Kidney epithelial cell (primary cell): ENCODE measurements at regions not wholly inside any gene's neighbourhood (a gene's known extent, or its start where the extent isn't known, plus 50 kb on each side); places are given as distances from the start of the nearest gene placed in this dataset.

Experiments used
- DNase-seq: peaks from one replicate; pipeline ENCODE4 v3.0.0-alpha.2; 2010; ENCODE audit warnings: low read depth
- H3K27me3 ChIP-seq: 2 replicates; pipeline ENCODE4 v1.6.0; 2011; ENCODE audit warnings: low read length; ENCODE audit not compliant: control insufficient read depth, insufficient read depth
- H3K36me3 ChIP-seq: 2 replicates; pipeline ENCODE4 v1.5.1; 2011; ENCODE audit warnings: low read length; ENCODE audit not compliant: control insufficient read depth, insufficient read depth
- H3K4me3 ChIP-seq: 2 replicates; pipeline ENCODE4 v1.5.1; 2011; ENCODE audit warnings: low read depth, mild to moderate bottlenecking, control low read depth, low read length
- TF ChIP-seq, protein P1 (sequence below): IDR thresholded peaks from 2 replicates; pipeline ENCODE4 v1.5.1; 2011; ENCODE audit warnings: mild to moderate bottlenecking, moderate library complexity, low read length, control low read depth, inconsistent platforms; ENCODE audit not compliant: insufficient read depth, poor library complexity, severe bottlenecking

- no peaks in the 10 kb centered on the region for H3K27me3 ChIP-seq
- TF ChIP-seq, protein P1, sequence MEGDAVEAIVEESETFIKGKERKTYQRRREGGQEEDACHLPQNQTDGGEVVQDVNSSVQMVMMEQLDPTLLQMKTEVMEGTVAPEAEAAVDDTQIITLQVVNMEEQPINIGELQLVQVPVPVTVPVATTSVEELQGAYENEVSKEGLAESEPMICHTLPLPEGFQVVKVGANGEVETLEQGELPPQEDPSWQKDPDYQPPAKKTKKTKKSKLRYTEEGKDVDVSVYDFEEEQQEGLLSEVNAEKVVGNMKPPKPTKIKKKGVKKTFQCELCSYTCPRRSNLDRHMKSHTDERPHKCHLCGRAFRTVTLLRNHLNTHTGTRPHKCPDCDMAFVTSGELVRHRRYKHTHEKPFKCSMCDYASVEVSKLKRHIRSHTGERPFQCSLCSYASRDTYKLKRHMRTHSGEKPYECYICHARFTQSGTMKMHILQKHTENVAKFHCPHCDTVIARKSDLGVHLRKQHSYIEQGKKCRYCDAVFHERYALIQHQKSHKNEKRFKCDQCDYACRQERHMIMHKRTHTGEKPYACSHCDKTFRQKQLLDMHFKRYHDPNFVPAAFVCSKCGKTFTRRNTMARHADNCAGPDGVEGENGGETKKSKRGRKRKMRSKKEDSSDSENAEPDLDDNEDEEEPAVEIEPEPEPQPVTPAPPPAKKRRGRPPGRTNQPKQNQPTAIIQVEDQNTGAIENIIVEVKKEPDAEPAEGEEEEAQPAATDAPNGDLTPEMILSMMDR: no peak
- no peaks in the 10 kb centered on the region for H3K36me3 ChIP-seq
- no peak for DNase-seq
- H3K4me3 ChIP-seq: no peak overlapping the region
Measured at GRCh38 chr6:103198386-103198785, 1661.3 kb downstream of the HACE1 start.

DNA sequence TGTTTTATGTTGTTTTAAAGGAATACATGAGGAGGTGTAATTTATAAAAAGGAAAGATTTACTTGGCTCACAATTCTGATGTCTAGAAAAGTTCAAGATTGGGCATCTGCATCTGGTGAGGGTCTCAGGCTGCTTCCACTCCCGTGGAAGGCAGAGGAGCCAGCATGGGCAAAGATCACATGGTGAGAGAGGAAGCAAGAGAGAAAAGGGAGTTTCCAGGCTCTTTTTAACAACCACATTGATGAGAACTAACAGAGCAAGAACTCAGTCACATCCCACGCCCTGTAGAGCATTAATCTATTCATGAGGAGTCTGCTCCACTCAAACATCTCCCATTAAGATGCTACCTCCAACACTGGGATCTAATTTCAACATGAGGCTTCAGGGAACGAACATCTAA, 1666.3 kb downstream of the HACE1 start:
- TF ChIP-seq, protein P1: no peak
- no peak for DNase-seq
- no peak overlapping the region for H3K4me3 ChIP-seq
- H3K36me3 ChIP-seq: no peaks in the 10 kb centered on the region
- no peaks in the 10 kb centered on the region for H3K27me3 ChIP-seq

DNA sequence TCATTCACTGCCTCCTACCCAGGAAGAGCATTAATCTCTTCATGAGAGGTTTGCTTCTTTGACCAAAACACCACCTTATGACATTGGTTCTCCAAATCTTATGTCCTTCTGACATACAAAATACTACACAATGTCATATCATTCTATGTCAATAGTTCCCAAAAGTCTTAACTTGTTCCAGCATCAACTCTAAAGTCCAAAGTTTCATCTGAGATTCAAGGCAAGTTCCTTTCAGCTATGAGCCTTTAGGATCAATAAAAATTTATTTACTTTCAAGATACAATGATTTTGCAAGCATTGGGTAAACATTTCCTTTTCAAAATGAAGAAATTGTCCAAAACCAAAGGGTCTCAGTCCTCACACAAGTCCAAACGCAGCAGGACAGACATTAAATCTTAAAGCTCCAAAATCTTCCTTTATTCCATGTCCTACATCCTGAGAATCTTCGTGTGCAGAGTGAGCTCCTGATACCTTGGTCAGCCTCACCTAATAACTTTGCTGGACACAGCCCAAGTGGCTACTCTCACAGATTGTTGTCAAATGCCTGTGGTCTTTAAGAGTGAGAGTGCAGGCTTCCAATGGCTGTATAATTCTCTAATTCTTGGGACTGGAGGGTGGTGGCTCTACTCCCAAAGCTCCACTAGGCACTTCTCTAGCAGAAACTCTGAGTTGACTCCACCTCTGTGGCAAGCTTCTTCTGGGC, 1668.2 kb downstream of the HACE1 start:
- Histone ChIP-seq H3K4me3 (no peak overlapping the region), H3K27me3 (no peaks in the 10 kb centered on the region), H3K36me3 (no peaks in the 10 kb centered on the region)
- TF ChIP-seq, protein P1: no peak
- no peak for DNase-seq

DNA sequence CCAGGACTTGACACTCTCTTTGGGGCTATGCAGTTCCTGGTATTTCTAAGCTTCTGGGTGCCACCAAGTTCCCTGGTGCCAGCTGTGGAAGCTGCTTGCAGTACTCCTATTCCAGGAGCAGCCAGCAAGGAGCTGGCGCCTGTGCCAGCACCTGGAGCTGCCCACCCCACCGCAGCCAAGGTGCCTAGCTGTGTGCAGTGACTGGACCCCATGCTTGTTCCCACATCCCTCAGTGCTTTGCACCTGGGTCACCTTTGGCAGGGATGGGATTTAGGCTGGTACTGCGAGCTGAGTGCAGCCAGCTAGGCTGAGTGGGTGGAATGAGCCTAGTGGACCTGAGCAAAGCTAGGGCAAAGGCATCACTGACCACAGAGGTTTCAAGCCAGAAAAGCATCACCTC, 1674.9 kb downstream of the HACE1 start:
- DNase-seq: no peak
- no peaks in the 10 kb centered on the region for H3K27me3 ChIP-seq
- no peaks in the 10 kb centered on the region for H3K36me3 ChIP-seq
- no peak overlapping the region for H3K4me3 ChIP-seq
- TF ChIP-seq, protein P1: no peak

DNA sequence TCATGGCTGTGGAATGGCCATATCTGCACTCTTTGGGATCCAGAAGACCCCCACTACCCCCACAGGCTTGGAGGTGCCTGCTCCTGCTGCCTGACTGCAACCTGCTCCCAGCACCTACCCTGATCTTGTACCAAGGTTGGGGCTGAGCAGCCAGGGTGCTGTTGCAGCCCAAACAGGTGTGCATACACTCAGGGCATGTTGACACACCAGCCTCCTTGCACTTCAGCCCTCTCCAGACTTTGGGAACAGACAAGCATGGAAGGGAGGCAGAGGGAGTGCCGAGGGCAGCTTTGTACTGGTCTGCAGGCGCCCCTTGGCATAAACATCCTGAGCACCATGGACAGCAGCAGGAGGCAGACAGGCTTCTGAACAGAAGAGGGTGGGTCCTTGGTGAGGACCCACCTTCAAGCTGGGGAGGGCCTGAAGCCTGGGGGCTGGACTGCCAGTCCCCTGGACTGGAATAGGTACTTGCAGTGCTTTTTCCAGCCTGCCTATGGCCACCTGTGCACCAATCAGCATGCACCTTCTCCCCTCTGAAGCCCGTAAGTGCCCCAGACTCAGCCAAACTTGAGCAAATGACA, 1675.8 kb downstream of the HACE1 start:
- TF ChIP-seq, protein P1: no peak
- Histone ChIP-seq H3K4me3 (no peak overlapping the region), H3K27me3 (no peaks in the 10 kb centered on the region), H3K36me3 (no peaks in the 10 kb centered on the region)
- no peak for DNase-seq

DNA sequence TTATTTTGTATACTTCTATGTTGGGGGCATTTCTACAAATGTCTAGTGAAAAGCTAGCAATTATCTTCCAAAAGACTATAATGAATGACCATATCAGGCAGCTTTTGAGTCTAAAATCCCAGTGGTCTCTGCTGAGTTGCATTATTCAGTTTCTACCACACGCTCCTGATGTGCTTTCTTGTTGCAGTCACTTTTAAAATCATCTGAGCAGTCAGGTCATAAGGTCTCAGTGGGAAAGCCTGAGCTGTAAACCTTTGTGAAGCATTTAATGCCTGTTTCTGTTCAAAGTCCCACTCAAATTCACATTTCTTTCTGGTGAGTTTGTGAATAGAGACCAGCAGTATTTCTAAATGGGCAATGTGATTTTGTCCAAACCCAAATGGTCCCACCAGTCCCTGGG, 1681.5 kb downstream of the HACE1 start:
- Histone ChIP-seq H3K4me3 (no peak overlapping the region), H3K36me3 (no peaks in the 10 kb centered on the region), H3K27me3 (no peaks in the 10 kb centered on the region)
- no peak for DNase-seq
- TF ChIP-seq, protein P1: no peak
